A549 (cell line): ENCODE measurements at regions not wholly inside any gene's neighbourhood (a gene's known extent, or its start where the extent isn't known, plus 50 kb on each side); places are given as distances from the start of the nearest gene placed in this dataset.

Experiments used
- BHLHE40 ChIP-seq: IDR thresholded peaks from 2 replicates; pipeline ENCODE4 v1.6.1; 2012; ENCODE audit warnings: low read depth, low read length, inconsistent platforms
- ESRRA ChIP-seq: fragments of 150-350 bp; IDR thresholded peaks from 2 replicates; pipeline ENCODE4 v1.6.1; 2014; ENCODE audit warnings: mild to moderate bottlenecking, low read length, borderline replicate concordance
- TF ChIP-seq, protein P1 (sequence below): fragments of >200 bp; sonication (Bioruptor Twin); formaldehyde crosslinking; IDR thresholded peaks from 3 replicates; pipeline ENCODE4 v1.5.1; 2016
- TF ChIP-seq, protein P2 (sequence below): fragments of 250-450 bp; sonication (Bioruptor Pico); IDR thresholded peaks from 2 replicates; pipeline ENCODE4 v1.5.0; 2021; ENCODE audit warnings: mild to moderate bottlenecking, moderate library complexity, borderline replicate concordance

DNA sequence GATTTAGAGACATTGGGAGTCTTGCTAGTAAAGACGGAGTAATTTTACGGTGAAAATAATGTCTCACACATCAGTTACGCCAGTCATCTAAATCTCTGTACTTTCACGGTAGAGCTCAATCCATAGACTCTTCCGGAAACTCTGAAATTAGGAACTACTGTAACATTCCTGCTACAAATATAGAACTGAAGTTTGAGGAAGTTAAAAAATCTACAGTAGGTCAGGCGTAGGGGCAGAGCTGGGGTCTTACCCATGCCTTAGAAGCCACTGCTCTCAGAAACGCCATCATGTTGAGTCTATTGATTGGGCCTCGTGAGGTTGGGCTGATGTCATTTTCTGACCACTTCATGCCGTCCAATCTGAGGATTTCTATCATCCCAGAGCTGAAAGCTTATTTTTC is 1029.8 kb upstream of the TMEM132C start:
- TF ChIP-seq, protein P1, sequence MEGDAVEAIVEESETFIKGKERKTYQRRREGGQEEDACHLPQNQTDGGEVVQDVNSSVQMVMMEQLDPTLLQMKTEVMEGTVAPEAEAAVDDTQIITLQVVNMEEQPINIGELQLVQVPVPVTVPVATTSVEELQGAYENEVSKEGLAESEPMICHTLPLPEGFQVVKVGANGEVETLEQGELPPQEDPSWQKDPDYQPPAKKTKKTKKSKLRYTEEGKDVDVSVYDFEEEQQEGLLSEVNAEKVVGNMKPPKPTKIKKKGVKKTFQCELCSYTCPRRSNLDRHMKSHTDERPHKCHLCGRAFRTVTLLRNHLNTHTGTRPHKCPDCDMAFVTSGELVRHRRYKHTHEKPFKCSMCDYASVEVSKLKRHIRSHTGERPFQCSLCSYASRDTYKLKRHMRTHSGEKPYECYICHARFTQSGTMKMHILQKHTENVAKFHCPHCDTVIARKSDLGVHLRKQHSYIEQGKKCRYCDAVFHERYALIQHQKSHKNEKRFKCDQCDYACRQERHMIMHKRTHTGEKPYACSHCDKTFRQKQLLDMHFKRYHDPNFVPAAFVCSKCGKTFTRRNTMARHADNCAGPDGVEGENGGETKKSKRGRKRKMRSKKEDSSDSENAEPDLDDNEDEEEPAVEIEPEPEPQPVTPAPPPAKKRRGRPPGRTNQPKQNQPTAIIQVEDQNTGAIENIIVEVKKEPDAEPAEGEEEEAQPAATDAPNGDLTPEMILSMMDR: no peak
- TF ChIP-seq, protein P2, sequence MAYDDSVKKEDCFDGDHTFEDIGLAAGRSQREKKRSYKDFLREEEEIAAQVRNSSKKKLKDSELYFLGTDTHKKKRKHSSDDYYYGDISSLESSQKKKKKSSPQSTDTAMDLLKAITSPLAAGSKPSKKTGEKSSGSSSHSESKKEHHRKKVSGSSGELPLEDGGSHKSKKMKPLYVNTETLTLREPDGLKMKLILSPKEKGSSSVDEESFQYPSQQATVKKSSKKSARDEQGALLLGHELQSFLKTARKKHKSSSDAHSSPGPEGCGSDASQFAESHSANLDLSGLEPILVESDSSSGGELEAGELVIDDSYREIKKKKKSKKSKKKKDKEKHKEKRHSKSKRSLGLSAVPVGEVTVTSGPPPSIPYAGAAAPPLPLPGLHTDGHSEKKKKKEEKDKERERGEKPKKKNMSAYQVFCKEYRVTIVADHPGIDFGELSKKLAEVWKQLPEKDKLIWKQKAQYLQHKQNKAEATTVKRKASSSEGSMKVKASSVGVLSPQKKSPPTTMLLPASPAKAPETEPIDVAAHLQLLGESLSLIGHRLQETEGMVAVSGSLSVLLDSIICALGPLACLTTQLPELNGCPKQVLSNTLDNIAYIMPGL (CRISPR knock-in tag): no peak
- TF ChIP-seq BHLHE40: no peak
- no peak for TF ChIP-seq ESRRA
